Activated effector memory CD4-positive, alpha-beta T cell treated with anti-CD3 and anti-CD28 coated beads, Interleukin-2, amount 50 U/mL, for 16 hours (primary cell): ENCODE measurements at regions not wholly inside any gene's neighbourhood (a gene's known extent, or its start where the extent isn't known, plus 50 kb on each side); places are given as distances from the start of the nearest gene placed in this dataset.

Experiments
- DNase-seq: peaks from one replicate; pipeline ENCODE4 v3.0.0-alpha.2; 2020

- DNase-seq, result no peak
Measured at GRCh38 chr13:112639521-112639920, 50.3 kb upstream of the ATP11A start.

GRCh38 chr13:112638919-112639318 is 50.9 kb upstream of the ATP11A start:
- no peak for DNase-seq

- peak; percentile 43 for DNase-seq
Measured at GRCh38 chr13:112638157-112638750, 50.3 kb upstream of the TUBGCP3 start.
